ENCODE measurements at regions not wholly inside any gene's neighbourhood (a gene's known extent, or its start where the extent isn't known, plus 50 kb on each side); places are given as distances from the start of the nearest gene placed in this dataset.

GRCh38 chr4:181189751-181190150 lies 1053.5 kb upstream of the TENM3 start:
- H3K9me3 ChIP-seq (ENCODE audit: low read depth, low read length, poor library complexity, severe bottlenecking), result no peaks in the 10 kb centered on the region
- no peak for DNase-seq (ENCODE audit: low spot score)
- peaks cover 12% of the 10 kb centered on the region for H3K27me3 ChIP-seq (replicated peaks; ENCODE audit: insufficient read depth, low read depth, low read length, poor library complexity)
- H3K4me3 ChIP-seq (ENCODE audit: low read depth, low read length, poor library complexity, severe bottlenecking), result no peak overlapping the region
- intact Hi-C loops (cut with micrococcal nuclease; ENCODE audit: unreplicated experiment), result no loop called here
- no peak for TF ChIP-seq EZH2 (IDR thresholded peaks at IDR 0.05; ENCODE audit: borderline replicate concordance, low read depth, low read length, poor library complexity, severe bottlenecking)
- TF ChIP-seq CTCF (conservative IDR thresholded peaks at IDR 0.05; ENCODE audit: low read depth, low read length), result no peak
- CTCF ChIA-PET, result no interaction called here
- BruUV-seq (replicated peaks), result no TSS peak
- no peaks in the 10 kb centered on the region for H3K36me3 ChIP-seq (ENCODE audit: insufficient read depth, low read length, poor library complexity, severe bottlenecking)
- no peak overlapping the region for H3K27ac ChIP-seq (ENCODE audit: low read depth, low read length, poor library complexity, severe bottlenecking)
- no peaks in the 10 kb centered on the region for H3K4me1 ChIP-seq (ENCODE audit: insufficient read depth, low read length, poor library complexity, severe bottlenecking)
- POLR2A ChIA-PET (ENCODE audit: low non-redundant PET), result no interaction called here

DNA sequence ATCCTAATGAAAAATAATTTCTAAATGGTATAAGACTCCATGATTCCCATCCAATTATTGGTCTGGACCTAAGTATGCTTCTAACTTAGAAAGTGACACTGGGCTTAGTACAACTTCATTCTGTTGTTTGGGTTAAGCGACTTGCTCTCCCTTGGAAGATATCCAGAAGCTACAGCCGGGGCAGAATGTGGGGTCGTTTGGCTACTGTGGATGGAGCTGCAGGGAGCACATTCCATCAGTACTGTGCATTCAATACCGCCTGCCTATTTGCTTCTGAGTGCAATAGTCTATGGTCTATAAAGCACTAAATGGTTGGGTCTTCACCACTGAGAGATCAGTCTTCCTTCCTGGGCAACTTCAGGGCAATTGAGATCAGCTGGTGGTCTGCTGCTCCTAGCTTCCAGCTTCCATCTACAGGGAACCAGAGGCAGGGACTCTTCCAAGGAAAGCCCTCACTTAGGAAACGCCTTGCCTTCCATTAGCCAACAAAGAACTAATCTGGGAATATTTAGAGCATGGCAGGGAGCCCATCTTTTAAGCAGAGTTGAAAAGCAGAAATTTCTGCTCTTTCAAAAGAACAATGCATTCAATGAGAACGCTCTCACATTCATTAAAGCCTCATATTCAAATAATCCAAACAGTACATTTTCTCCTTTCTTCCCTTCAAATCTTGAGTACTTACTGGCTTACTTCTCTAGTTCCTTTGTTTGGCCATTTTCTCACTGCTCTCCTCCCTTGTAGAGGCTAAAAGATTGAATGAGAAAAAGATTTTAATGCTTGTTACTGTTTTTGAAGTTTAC lies 1049.9 kb upstream of the TENM3 start:
- Histone ChIP-seq H3K4me1 (ENCODE audit: insufficient read depth, low read length, poor library complexity, severe bottlenecking) (no peaks in the 10 kb centered on the region), H3K36me3 (ENCODE audit: insufficient read depth, low read length, poor library complexity, severe bottlenecking) (no peaks in the 10 kb centered on the region), H3K27ac (ENCODE audit: low read depth, low read length, poor library complexity, severe bottlenecking) (no peak overlapping the region), H3K27me3 (replicated peaks; ENCODE audit: insufficient read depth, low read depth, low read length, poor library complexity) (peaks cover 6% of the 10 kb centered on the region), H3K4me3 (ENCODE audit: low read depth, low read length, poor library complexity, severe bottlenecking) (no peak overlapping the region), H3K9me3 (ENCODE audit: low read depth, low read length, poor library complexity, severe bottlenecking) (no peaks in the 10 kb centered on the region)
- CTCF ChIA-PET, result no interaction called here
- DNase-seq (ENCODE audit: low spot score), result no peak
- TF ChIP-seq EZH2 (IDR thresholded peaks at IDR 0.05; ENCODE audit: borderline replicate concordance, low read depth, low read length, poor library complexity, severe bottlenecking), result no peak
- TF ChIP-seq CTCF (conservative IDR thresholded peaks at IDR 0.05; ENCODE audit: low read depth, low read length), result no peak
- POLR2A ChIA-PET (ENCODE audit: low non-redundant PET), result no interaction called here
- BruUV-seq (replicated peaks), result no TSS peak
- intact Hi-C loops (cut with micrococcal nuclease; ENCODE audit: unreplicated experiment), result no loop called here

GRCh38 chr4:181194096-181194495 lies 1049.1 kb upstream of the TENM3 start:
- no peaks in the 10 kb centered on the region for H3K4me1 ChIP-seq (ENCODE audit: insufficient read depth, low read length, poor library complexity, severe bottlenecking)
- intact Hi-C loops (cut with micrococcal nuclease; ENCODE audit: unreplicated experiment), result no loop called here
- no peak for DNase-seq (ENCODE audit: low spot score)
- no peaks in the 10 kb centered on the region for H3K36me3 ChIP-seq (ENCODE audit: insufficient read depth, low read length, poor library complexity, severe bottlenecking)
- peaks cover 14% of the 10 kb centered on the region for H3K27me3 ChIP-seq (replicated peaks; ENCODE audit: insufficient read depth, low read depth, low read length, poor library complexity)
- TF ChIP-seq CTCF (conservative IDR thresholded peaks at IDR 0.05; ENCODE audit: low read depth, low read length) (no peak), EZH2 (IDR thresholded peaks at IDR 0.05; ENCODE audit: borderline replicate concordance, low read depth, low read length, poor library complexity, severe bottlenecking) (no peak)
- POLR2A ChIA-PET (ENCODE audit: low non-redundant PET), result no interaction called here
- H3K4me3 ChIP-seq (ENCODE audit: low read depth, low read length, poor library complexity, severe bottlenecking), result no peak overlapping the region
- H3K9me3 ChIP-seq (ENCODE audit: low read depth, low read length, poor library complexity, severe bottlenecking), result no peaks in the 10 kb centered on the region
- H3K27ac ChIP-seq (ENCODE audit: low read depth, low read length, poor library complexity, severe bottlenecking), result no peak overlapping the region
- CTCF ChIA-PET, result no interaction called here
- BruUV-seq (replicated peaks), result no TSS peak
